NCI-H128 (cell line): ENCODE measurements at regions not wholly inside any gene's neighbourhood (a gene's known extent, or its start where the extent isn't known, plus 50 kb on each side); places are given as distances from the start of the nearest gene placed in this dataset.

Experiments
- DNase-seq: peaks from one replicate; lab custom pipeline; 2025; ENCODE audit not compliant: unreplicated experiment; lab: John Stamatoyannopoulos, UW

GRCh38 chr6:98107801-98108200 lies 726.6 kb upstream of the POU3F2 start:
- no peak for DNase-seq

DNA sequence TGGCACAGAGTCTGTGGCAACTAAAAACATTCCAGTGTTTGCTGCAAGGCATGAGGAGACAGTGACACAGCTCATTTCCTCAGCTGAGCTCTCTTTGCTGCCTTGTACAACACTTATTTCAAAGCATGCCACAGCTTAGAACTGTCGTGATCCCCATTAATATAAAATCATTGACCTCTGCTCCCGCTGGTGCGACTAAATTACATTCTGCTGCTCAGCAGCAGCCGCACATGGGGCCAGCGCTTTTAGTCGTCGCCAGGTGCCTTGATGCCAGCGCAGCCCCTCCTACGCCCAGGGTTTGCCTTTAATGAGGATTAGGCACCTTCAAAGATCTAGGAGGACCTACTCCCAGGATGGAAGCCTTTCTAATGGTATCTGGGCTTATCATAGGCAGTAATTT lies 717.9 kb upstream of the POU3F2 start:
- DNase-seq: no peak

DNA sequence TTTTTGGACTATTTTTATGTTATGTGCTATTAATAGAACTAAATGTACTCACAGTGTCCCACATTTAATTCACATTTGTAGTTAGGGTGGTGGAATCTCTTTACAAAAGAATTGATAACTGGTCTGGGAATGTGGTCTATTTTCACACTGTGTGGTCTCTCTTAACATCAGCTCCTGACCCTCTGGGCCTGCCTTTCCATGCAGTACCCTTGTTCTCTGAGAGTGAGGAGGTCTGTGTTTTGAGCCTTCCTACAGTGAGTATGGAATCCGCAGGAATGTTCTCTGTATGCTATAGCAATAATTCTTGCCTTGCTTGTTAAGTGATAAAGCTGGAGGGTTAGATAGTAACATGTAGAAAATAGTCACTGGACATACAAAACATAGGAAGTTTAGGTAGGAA lies 717.3 kb upstream of the POU3F2 start:
- no peak for DNase-seq

DNA sequence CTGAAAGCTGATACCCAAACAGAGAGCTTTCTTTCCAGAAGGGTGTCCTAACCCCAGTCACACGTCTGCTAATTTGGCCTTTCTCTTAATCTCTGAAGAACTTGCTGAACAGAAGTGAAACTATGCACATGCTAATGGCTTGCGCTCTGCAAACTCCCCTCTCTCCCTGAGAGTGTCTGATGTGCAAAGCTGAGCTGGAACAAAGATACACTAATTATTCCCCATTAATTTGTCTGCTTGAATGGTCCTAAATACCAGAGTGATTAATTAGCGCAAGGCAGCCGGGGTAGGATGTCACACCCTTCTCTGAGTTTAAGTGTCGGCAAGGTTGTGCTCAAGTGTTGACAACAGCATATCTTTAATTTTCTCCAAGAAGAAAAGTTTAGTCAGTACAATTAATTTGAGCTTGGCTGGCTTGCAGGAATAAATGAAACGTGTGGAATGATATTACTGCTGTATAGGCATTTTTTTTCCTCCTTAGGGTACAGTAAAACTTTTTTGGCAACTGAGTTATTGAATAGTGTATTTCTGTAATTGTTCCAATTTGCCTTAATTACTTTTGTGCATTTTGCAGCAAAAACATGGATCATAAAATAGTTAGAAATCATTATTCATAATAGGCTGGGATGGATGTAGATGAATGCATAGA lies 715.9 kb upstream of the POU3F2 start:
- no peak for DNase-seq

DNA sequence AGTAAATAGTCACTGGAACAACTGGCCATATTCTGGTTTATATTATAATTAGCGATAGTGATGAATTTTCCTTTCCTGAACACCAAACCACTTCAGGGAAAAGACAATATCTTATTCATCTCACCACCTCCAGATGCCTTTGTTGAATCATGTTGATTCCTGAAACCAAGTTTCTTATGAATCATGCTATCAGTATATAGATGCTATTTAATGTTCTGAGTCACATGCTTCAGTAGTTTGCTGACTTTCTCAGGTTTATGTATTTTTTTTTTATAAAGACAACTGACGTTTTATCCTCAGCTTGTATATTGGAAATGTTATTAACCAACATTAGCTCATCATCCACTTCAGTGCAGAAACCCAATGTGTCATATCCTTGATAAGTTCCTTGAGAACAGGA lies 710.2 kb upstream of the POU3F2 start:
- DNase-seq: no peak

DNA sequence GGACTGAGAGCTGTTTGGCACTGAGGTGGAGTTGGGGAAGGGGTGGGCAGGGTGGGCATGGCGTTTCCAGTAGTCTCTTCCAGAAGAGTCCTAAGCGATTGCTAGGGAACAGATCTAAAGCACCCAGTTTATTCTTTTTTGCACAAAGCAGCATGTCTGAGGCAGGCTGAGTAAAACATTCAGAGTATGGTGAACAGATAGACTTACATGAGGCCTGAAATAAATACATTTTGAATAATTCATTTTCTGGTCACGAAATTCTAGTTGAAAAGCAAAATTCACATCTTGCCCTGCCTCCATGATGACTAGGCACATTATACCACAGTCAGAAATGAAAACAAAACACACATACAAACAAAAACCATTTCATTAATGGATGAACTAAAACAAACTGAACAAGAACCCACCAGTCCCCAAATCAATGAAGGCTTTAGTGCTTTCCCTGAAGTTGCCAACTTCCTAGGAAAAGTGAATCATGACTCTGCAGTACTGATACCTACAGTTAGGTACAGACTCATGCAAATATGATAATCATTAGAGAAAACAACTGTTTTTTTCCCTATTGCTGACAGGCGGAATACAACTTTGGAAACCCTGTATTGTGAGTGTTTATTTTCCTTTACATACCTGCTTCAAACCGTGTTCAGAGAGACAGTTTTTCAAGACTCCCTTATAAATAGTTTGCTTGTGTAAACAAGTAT lies 702.9 kb upstream of the POU3F2 start:
- no peak for DNase-seq

DNA sequence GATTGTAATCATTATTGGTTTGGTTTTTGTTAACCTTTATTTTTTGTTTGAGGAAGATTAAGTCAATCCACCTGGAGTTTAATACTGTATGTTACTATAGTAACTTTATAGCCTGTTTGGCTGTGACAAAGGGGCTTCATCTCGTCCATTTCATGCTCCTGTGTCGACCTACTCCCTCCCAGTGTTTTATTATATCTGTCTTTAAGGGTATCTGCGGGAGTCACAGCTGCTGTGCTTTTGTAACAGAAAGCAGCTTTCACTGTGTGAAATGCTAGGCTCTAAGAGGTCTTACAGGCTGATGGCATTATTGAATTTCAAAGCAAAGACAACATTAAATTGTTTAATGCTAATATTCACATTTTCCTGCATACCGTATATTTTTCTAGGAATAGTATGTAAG lies 698.0 kb upstream of the POU3F2 start:
- DNase-seq: no peak

GRCh38 chr6:98137391-98137790 lies 697.0 kb upstream of the POU3F2 start:
- no peak for DNase-seq

DNA sequence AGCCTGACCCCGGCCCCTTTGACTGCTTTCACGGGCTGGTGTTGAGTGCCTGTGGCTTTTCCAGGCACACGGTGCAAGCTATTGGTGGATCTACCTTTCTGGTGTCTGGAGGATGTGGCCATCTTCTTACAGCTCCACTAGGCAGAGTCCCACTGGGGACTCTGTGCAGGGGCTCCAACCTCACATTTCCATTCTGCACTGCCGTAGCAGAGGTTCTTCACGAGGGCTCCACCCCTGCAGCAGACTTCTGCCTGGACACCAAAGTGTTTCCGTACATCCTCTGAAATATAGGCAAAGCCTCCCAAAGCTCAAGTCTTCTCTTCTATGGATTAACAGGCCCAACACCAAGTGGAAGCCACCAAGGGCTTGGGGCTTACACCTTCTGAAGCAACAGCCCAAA lies 691.5 kb upstream of the POU3F2 start:
- DNase-seq: no peak

DNA sequence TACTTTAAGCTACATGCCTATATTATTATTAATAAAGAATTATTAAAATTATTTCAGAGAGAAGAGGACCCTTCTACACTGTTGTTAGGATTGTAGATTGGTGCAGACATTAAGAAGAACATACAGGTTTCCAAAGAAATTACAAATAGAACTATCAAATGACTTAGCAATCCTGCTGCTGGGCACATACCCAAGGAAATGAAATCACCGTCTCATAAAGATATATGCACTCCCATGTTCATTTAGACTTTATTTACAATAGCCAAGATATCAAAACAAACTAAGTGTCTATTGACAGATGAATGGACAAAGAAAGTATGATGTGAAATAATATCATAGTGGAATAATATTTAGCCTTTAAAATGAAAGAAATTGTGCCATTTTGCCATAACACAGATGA lies 687.7 kb upstream of the POU3F2 start:
- no peak for DNase-seq

DNA sequence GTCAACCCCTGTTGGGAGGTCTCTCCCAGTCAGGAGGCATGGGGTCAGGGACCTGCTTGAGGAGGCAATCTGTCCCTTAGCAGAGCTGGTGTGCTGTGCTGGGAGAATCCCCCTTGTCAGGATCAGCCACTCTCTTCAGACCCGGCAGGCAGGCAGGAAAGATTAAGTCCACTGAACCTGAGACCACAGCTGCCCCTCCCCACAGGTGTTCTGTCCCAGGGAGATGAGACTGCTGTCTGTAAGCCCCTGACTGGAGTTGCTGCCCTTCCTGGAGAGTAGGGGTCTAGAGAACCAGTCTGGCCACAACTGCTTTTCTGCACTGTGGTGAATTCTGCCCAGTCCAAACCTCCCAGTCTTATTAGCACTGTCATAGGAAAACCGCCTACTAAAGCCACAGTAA lies 677.8 kb upstream of the POU3F2 start:
- DNase-seq: no peak

DNA sequence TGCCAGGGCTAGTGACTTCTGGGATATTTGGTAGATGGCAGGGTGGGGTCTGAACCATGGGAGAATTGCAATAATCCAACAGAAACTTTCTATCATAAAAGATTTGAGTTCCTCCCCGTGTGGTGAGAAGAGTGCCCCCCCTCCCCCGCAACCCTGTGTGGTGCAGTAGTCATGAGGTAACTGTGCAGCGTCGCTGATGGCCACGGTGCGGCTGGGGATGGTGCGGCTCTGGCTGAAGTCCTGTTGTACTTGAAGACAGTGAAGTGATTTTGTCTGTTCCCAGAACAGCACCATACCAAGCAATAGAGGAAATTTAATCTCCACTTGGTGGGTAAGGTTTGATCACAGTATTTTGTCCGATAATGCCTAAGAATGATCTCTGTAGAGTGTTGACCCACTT lies 654.8 kb upstream of the POU3F2 start:
- DNase-seq: no peak

DNA sequence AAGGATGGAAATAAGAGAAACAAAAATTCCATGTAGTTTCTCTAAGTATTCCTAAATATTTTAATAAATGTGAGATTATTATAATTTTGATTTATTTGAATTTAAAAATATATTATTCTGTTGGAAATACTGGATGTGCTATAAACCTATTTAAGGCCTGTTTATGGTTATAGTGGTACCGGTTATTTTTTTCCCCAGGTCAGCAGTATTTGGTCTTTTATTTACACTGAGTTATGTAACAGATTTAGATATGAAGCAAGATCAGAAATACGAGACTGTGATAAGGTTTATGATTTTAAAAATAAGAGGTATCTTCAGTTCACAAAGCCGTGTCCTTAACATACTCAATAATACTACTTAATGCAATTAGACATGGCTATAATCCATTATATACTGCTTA lies 634.3 kb upstream of the POU3F2 start:
- DNase-seq: no peak

DNA sequence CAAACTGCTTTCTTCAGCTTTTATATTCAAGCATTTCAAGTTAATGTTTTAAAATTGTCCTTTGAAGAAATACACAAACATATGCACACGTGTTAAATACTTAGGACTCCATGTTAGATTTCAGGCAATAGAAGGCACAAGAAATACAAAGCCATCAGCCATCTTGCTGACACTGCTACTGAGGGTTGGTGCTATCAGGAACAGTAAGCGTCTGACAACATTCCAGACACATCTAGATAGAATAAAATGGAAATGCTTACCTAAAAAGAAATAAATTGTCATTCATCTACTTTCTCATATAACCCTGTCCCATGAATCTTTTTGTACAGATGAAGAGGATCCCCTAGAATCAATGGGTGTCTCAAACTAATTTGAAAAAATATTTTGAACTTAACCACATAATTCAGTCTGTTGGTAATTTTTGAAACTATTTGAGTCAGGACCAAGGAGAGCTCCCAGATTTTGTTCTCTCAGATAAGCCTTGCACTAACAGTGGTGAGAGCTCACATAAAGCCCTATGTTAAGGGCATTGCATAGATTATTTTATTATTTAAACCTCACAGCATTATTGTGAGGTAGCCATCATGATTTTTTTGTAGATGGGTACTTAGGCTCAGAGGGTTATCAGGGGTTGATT lies 631.1 kb upstream of the POU3F2 start:
- no peak for DNase-seq

GRCh38 chr6:98212468-98212867 lies 621.9 kb upstream of the POU3F2 start:
- no peak for DNase-seq

- DNase-seq: no peak
Measured at GRCh38 chr6:98215531-98215930, 618.8 kb upstream of the POU3F2 start.

DNA sequence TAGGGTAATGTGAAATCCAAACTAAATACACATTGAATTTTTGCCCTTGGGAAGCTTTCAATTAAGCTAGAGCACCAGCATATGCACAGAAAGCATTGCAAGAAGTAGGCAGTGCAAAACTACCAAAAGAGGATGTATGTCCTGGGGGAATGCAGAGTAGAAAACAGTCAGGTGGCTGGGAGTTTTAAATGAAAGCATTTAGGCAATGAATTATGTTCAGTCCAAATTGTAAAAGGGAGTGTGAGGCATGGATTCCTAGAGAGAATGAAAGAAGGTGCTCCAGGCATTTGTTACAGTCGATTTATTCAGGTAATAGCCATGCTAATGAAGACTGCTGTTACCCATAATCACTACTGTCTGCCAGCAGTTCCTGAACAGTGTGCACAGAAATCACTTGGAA lies 604.1 kb upstream of the POU3F2 start:
- DNase-seq: no peak

GRCh38 chr6:98239057-98239456 lies 595.3 kb upstream of the POU3F2 start:
- DNase-seq: no peak

DNA sequence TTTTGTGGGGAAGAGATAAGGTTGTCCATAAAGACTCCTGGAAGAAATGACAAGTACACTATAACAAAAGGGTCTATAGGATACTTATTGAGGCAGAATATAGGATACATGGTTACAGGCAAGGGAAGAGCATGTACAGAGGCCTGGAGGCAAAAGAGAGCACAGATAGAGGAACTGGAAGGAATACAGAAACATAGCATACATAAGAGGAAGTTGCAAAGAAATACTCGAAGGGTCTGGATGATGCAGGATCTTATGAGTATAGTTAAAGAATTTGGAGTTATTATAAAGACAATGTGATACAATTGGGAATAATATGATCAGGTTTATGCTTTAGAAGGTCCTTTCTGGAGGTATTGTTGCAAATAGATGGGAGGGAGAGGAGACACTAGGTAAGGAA lies 592.7 kb upstream of the POU3F2 start:
- no peak for DNase-seq

DNA sequence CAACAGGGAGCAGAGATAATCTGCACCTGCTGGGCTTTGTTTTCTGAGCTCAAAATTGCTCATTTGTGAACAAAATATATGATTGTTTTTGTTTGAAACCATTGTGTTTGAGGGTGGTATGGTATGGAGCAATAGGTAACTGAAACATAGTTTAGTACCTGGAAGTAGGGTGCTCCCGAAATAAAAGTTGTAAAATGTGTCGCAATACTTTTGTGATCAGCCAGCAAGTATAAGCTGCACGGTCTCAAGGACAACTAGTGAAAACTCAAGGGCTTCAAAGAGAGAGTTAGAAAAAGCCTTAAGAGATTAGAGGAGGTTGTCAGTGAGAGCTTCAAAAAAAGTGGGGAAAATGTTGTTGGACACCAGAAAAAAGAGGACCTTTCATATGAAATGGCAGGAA lies 579.8 kb upstream of the POU3F2 start:
- DNase-seq: no peak

- DNase-seq: no peak
Measured at GRCh38 chr6:98260382-98260781, 574.0 kb upstream of the POU3F2 start.

- DNase-seq: no peak
Measured at GRCh38 chr6:98272060-98272459, 562.3 kb upstream of the POU3F2 start.

DNA sequence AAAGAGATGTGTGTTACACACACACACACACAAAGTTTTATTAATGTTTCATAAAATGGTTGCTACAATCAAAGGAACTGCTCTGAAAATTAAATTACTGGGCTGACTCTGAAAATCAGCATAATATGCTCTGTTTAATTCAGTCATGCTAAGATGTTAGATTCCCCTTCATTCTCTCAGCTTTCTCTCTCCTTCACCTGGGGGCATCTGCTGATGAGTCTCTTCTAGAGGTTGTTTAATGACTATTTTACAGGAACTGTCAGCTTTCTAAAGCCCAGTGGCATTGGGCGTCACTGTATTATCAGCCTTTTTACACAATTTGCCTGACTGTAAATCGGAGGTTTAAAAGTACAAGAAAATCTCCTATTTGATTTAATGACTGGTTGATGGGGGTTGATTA lies 559.7 kb upstream of the POU3F2 start:
- DNase-seq: no peak
